ENCODE measurements at regions not wholly inside any gene's neighbourhood (a gene's known extent, or its start where the extent isn't known, plus 50 kb on each side); places are given as distances from the start of the nearest gene placed in this dataset.
"Not testable (repeated sequence)": the region's sequence is repeated elsewhere in the genome, so short reads cannot be mapped to it uniquely, and the experiment has no call there.

DNA sequence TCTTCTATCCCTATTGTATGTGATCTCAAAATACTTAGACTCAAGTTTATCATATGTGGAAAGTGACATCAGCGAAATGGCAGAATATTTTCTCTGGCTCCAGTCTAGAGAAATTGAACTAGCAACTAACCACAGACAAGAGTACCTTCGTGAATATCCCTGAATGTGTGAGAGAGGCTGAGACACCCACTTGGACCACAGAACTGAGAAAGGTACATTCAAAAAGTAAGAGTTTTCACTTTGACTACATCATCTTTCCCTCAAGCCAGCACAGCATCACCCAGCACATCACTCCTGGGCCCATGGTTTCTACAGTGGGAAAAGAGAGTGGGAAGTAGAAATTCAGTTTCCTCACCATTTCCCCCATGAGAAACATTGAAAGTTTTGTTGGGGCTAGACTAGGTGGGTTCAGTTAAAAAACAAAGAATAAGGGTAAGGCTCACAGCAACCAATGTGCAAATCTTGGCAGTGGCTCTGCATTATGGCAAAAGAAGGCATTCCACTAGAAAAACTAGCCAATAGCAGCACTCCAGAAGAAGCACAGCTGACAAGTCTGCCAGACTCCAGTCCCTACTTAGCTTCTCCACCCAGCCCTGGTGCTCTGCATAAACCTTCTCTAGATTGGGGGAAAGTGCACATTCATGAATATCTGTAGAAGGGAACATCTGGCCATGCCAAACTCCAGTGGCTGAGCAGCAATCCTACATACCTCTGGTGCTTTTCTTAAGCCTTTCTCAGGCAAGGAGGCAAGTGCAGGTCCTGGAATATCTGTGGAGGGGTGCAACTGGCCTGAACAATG is 225.6 kb upstream of the VLDLR start:
- H3K9ac ChIP-seq (ENCODE audit: low read depth in 2 of 2, low read length in 2 of 2), result no peak overlapping the region
- no peaks in the 10 kb centered on the region for H3K27me3 ChIP-seq
- no peak overlapping the region for H3K27ac ChIP-seq
- intact Hi-C loops (cut with DNase I), result no loop called here
- no peak overlapping the region for H3K4me3 ChIP-seq
- no peak for DNase-seq
- no peaks in the 10 kb centered on the region for H3K9me3 ChIP-seq
- H3K36me3 ChIP-seq, result no peaks in the 10 kb centered on the region
- TF ChIP-seq, protein P1, sequence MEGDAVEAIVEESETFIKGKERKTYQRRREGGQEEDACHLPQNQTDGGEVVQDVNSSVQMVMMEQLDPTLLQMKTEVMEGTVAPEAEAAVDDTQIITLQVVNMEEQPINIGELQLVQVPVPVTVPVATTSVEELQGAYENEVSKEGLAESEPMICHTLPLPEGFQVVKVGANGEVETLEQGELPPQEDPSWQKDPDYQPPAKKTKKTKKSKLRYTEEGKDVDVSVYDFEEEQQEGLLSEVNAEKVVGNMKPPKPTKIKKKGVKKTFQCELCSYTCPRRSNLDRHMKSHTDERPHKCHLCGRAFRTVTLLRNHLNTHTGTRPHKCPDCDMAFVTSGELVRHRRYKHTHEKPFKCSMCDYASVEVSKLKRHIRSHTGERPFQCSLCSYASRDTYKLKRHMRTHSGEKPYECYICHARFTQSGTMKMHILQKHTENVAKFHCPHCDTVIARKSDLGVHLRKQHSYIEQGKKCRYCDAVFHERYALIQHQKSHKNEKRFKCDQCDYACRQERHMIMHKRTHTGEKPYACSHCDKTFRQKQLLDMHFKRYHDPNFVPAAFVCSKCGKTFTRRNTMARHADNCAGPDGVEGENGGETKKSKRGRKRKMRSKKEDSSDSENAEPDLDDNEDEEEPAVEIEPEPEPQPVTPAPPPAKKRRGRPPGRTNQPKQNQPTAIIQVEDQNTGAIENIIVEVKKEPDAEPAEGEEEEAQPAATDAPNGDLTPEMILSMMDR (IDR thresholded peaks at IDR 0.05), result no peak
- no peaks in the 10 kb centered on the region for H3K4me1 ChIP-seq

DNA sequence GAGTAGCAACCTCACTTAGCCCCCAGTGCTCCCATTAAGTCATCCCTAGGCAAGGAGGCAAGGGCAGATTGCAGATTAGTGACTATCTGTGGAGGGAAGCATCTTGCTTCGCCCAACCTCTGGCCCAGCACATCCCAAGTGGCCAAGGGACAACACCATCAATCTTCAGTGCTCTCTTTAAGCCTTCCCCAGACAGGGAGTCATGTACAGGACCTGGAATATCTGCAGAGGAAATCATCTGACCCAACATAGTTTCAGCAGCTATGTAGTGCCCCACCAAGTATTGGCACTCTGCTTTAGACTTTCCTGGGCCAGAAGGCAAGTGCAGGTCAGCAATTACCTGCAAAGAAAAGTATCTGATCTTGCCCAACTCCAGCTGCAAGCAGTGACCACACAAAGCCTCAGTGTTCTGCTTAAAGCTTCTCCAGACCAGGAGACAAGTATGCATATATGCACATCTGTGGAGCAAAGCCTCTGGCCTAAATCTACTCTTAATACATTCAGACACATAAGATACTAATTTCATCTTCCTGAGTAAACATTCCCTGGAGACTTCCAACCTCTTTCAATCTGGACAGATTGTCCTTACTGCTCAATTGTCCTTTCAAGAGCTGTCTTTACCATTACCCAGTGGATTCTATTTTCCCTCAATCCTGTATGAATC is 224.8 kb upstream of the VLDLR start:
- H3K27ac ChIP-seq, result no peak overlapping the region
- no peak for DNase-seq
- H3K36me3 ChIP-seq, result no peaks in the 10 kb centered on the region
- TF ChIP-seq, protein P1 (IDR thresholded peaks at IDR 0.05), result no peak
- no peak overlapping the region for H3K9ac ChIP-seq (ENCODE audit: low read depth in 2 of 2, low read length in 2 of 2)
- no peaks in the 10 kb centered on the region for H3K4me1 ChIP-seq
- H3K4me3 ChIP-seq, result no peak overlapping the region
- no peaks in the 10 kb centered on the region for H3K9me3 ChIP-seq
- H3K27me3 ChIP-seq, result no peaks in the 10 kb centered on the region
- intact Hi-C loops (cut with DNase I), result no loop called here

DNA sequence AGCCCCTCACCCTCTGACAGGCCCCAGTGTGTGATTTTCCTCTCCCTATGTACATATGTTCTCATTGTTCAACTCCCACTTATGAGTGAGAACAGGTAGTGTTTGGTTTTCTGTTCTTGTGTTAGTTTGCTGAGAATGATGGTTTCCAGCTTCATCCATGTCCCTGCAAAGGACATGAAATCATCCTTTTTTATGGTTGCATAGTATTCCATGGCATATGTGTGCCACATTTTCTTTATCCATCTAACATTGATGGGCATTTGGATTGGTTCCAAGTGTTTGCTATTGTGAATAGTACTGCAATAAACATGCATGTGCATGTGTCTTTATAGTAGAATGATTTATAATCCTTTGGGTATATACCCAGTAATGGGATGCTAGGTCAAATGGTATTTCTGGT is 223.7 kb upstream of the VLDLR start:
- H3K4me1 ChIP-seq; DNase-seq; H3K36me3 ChIP-seq; H3K9ac ChIP-seq (ENCODE audit: low read depth in 2 of 2, low read length in 2 of 2); intact Hi-C loops (cut with DNase I); H3K9me3 ChIP-seq; H3K27me3 ChIP-seq; H3K4me3 ChIP-seq; H3K27ac ChIP-seq: not testable (repeated sequence)

DNA sequence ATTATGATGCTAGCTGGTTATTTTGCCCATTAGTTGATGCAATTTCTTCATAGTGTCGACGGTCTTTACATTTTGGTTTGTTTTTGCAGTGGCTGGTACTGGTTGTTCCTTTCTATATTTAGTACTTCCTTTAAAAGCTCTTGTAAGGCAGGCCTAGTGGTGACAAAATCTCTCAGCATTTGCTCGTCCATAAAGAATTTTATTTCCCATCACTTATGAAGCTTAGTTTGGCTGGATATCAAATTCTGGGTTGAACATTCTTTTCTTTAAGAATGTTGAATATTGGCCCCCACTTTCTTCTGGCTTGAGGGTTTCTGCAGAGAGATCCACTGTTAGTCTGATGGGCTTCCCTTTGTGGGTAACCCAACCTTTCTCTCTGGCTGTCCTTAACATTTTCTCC is 219.8 kb upstream of the VLDLR start:
- H3K36me3 ChIP-seq; H3K9me3 ChIP-seq; H3K9ac ChIP-seq (ENCODE audit: low read depth in 2 of 2, low read length in 2 of 2); H3K27me3 ChIP-seq; H3K4me1 ChIP-seq; intact Hi-C loops (cut with DNase I); DNase-seq; H3K27ac ChIP-seq; H3K4me3 ChIP-seq: not testable (repeated sequence)

DNA sequence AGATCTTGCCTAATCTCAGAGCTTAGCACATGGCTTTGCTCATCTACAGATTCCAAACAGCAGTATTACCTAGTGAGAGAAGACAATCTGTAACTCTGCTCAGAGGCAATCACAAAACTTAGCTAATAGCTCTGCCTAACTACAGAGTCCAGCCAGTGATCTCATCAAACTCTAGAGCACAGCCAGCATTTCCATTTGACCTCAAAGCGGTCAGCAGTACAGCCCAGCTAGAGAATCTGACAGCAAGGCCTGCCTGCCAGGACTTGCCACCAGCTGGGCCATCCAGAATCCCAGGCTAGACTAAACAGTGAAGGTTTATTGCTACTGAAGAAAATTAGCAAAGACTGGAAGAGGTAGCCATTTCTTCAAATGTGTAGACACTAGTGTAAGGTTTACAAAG is 217.9 kb upstream of the VLDLR start:
- no peak for DNase-seq
- no peaks in the 10 kb centered on the region for H3K4me1 ChIP-seq
- no peak overlapping the region for H3K9ac ChIP-seq (ENCODE audit: low read depth in 2 of 2, low read length in 2 of 2)
- no peaks in the 10 kb centered on the region for H3K9me3 ChIP-seq
- H3K4me3 ChIP-seq, result no peak overlapping the region
- TF ChIP-seq, protein P1 (IDR thresholded peaks at IDR 0.05), result no peak
- no peaks in the 10 kb centered on the region for H3K36me3 ChIP-seq
- H3K27ac ChIP-seq, result no peak overlapping the region
- H3K27me3 ChIP-seq, result no peaks in the 10 kb centered on the region
- intact Hi-C loops (cut with DNase I), result no loop called here

DNA sequence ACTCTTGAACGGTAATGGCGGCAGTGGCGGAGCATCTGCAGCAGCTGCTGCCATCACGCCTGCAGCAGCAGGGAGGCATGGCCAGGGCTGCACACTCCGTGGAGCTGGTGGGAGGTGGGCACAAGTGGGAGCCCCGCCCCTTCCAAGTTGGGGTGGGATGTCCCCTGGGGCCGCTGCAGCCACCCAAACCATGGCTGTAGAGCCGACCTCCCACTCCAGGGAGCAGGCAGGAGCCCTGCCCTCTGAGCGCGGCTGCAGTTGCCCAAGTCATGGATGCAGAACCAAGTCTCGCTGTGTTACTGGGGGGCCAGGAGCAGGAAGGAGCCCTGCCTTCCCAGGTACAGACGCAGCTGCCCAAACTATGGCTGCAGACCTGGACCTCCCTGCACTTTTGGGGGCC is 215.3 kb upstream of the VLDLR start:
- TF ChIP-seq, protein P1 (IDR thresholded peaks at IDR 0.05), result no peak
- no peaks in the 10 kb centered on the region for H3K4me1 ChIP-seq
- H3K9ac ChIP-seq (ENCODE audit: low read depth in 2 of 2, low read length in 2 of 2), result no peak overlapping the region
- no peak overlapping the region for H3K4me3 ChIP-seq
- no peaks in the 10 kb centered on the region for H3K36me3 ChIP-seq
- intact Hi-C loops (cut with DNase I), result no loop called here
- H3K27ac ChIP-seq, result no peak overlapping the region
- no peaks in the 10 kb centered on the region for H3K9me3 ChIP-seq
- DNase-seq, result no peak
- H3K27me3 ChIP-seq, result no peaks in the 10 kb centered on the region

Measured in colonic mucosa (tissue), 4 donors.